CD4-positive, alpha-beta T cell treated with Interleukin-10 for 1 hour (primary cell): ENCODE measurements at regions not wholly inside any gene's neighbourhood (a gene's known extent, or its start where the extent isn't known, plus 50 kb on each side); places are given as distances from the start of the nearest gene placed in this dataset.

Experiments used
- DNase-seq: peaks from one replicate; pipeline ENCODE4 v3.0.0-alpha.2; 2020

DNA sequence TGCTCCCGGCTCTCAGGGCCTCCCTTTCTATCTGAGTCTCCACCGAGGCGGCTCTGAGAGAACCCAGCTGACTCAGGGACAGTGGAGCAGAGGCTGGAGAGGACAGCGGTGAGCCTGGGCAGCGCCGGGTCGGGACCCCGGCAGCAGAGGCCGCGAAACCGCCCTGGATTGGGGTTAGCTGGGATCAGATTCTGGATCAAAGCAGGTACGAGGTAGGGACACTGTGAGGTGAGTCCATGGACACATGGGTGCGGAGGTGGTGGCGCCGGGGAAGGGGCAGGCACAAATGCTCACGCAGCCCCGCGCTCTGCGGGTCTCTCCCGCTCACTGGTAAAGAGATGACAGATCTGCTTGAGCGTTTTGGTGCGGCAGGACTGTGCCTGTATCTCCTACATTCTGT lies 146.4 kb upstream of the GGTLC1 start:
- DNase-seq, result no peak

DNA sequence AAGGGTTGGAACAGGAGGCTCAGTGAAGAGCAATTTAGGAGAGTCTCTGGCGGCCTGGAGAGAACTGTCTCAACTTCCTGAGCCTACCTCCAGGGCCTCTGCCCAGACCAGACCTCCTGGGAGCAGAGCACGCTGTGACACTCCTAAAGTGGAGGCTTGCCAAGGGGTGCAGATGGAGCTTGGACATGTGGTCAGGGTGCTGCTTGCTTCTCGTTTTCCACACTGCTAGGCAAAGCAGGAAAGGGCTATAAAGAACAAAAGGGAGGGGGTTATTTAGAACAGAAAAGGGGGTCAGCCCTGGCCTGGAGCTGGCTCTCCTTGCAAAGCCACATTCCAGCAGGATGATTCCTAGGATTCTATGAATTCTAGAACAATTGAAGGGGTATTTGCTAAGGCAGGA lies 145.7 kb upstream of the GGTLC1 start:
- DNase-seq, result no peak

DNA sequence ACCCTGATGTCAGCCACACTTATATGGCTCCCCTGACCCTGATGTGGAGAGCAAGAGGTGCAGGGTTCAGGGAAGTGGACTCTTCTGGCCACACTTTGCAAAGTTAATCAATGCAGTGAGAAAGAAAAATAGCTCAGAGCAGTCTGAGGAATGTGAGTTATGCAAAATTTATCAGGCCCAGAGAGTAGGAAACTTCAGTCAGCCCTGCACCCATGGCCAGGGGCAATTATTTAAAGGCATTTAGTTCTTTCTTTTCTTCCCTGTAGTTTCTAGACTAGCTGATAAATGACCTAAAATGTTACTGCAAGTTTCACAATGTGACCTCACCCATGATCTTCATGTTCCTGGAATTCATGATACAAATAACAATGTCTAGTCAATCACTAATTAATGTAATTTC lies 143.7 kb upstream of the GGTLC1 start:
- DNase-seq, result no peak

DNA sequence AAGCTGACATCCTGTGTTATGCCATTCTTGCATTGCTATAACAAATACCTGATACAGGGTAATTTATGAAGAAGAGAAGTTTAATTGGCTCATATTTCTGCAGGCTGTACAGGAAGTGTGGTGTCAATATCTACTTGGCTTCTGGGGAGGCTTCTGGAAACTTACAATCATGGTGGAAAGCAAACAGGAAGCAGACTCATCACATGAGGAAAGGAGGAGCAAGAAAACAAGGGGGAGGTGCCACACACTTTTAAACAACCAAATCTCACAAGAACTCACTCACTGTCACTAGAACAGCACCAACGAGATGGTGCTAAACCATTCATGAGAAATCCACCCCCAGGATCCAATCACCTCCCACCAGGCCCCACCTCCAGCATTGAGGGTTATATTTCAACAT lies 143.1 kb upstream of the GGTLC1 start:
- no peak for DNase-seq

DNA sequence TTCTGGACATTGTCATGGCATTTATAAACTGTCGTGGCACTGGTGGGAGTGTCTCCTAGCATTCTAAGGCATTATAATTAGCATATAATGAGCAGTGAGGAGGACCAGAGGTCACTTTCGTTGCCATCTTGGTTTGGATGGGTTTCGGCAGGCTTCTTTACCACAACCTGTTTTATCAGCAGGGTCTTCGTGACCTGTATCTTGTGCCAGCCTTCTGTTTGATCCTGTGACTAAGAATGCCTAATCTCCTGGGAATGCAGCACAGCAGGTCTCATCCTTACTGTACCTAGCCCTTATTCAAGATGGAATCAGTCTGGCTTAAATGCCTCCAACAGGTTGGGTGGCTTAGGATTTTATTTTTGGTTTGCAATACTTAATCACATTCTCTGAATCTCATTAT lies 142.7 kb upstream of the GGTLC1 start:
- no peak for DNase-seq

DNA sequence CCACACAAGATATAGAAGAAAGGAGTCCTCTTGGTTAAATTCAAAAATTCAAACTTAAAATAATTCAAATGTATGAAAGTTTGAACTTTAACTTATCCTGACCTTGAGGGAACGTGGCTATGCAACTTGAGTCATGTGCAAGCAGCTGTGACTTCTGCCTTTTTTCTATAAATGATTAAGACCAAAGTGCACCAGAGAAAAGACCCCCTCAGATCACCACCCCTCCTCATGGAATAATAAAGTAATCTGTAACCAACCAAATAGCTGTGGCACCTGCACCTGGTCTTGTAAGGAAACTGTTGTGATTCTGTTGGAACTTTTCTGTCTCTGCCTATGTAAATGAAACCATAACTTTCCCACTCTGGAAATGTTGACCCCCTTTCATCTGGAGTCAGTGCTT lies 141.1 kb upstream of the GGTLC1 start:
- DNase-seq, result no peak

DNA sequence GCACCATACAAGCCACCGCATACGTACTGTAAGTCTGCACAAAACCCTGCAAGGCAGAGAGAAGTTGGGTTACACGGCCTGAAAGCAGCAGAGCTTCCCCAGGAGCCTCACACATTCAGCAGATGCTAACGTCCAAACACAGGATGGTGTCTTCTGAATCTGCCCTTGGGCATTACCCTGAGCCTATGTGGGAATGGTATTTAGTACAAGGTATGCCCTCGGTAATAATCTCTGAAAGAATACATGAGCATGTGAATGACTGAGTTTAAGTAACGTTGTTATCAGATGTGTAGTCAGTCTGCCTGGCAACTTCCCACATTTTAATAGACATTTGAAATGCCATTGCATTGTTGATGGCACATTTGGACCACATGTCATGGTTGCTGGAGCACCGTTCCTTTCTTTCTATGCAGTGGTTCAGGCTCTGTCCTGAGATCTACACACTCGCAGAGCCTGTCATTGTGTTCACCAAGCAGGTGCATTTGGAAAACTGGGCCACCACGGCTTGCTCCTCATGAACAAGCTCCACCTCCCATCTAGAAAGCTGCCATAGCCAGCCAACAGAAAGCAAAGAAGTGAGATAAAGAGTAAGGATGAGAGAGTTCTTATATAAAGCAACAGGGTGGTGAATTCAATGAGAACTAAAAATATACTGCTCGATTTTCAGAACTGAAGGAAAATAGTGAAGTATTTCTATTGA lies 136.5 kb upstream of the GGTLC1 start:
- no peak for DNase-seq

DNA sequence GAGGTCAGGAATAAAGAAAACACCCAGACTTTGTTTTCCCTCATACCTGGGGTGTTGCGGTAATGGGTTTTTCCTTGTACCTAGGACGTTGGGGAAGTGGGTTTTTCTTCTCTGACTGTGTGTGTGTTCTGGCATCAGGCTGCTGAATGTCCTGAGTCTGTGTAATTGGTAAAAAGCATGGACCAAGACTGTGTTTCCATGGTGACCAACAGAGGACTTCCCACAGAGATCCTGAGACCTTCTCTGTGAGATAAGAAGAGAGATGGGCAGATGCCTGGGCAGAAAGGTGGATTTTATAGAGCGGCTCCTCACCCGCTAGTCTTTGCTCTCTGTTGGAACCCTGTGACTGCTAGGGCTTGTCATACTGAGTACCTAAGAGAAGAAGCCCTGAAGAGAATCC lies 135.4 kb upstream of the GGTLC1 start:
- no peak for DNase-seq

DNA sequence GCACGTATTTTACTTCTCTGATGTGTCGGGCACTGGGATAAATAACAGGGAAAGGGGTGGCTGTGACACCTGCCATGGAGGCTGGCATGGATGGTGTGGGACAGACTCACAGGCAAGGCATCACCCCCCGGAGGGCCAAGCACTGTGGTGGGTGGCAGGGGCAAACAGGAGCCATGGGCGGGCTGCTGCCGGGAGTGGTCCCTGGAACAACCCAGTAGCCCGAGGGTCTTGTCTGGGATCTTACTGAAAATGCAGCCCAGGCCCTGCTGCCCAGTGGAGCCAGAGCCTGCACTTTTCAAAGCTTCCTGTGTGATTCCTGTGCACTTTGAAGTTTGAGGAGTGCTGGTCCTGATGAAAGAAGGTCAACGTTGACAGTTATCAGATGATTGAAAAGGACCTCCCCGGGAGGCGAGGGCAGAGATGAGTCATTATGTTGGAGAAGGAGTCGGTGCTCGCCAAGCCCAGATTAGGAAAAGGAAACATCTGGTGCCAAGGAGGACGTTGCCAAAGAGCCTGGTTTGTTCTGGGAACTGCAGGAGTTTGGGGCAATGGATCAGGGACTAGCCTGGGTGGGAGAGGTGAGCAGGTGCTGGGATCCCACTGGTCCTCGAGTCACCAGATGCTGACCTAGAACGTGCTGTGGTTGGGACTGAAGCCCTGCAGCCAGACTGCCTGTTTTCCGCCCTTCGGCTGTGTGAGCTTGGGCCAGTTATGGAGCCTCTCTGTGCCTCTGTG lies 130.0 kb upstream of the GGTLC1 start:
- no peak for DNase-seq

DNA sequence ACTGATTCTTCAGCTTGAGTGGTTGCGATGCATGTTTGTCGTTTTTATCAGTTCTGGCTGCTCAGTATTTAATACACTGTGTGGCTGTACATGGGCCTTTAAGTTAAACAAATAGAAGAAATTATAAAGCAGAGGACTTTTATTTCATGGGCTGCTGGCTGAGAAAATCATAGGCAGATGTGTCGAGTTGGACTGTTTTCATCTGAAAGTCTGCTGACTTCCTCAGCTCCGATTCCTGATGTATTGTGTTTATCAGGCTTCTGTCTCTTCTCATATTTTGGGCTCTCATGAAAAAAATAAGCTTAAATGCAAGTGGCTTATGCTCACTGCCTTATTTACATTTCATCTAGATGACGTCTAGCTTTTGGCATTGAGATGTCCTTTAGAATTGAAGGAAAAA lies 129.5 kb upstream of the GGTLC1 start:
- no peak for DNase-seq

DNA sequence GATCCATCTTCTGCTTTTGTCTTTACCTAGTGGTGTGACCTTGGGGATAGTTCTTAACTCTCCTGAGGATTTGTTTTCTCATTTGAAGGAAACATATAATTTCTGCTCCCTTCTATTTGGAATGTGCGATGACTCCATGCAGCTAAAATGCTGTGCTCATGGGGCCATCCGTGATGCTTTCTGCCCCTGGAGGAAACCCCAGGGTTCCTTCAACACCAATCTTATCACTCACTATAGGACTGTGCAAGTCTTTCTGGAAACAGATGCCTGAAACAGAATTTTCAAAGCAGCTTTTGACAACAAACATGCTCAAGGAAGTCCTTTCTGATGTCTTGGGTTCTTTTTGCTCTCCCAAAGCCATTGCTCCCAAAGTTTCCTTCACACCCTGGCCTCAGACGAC lies 128.8 kb upstream of the GGTLC1 start:
- no peak for DNase-seq

DNA sequence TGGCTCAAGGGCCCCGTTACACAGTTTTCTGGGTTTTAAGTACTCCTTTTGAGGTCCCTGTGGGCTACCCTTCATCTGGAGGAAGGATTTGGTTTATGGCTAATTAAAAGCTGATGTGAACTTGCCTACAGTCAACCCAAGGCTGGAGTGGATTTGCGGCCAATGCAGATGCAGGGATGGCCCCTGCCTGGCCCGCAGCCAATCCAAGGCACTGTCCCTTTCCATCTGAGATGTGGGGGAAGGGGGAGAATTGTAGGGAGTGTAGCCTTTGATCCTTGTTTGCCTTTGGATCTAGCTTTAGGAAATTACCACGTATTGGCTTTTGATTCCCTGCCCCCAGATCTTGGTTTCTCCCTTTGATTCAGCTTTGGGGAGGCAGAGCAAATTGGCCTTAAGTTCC lies 128.0 kb upstream of the GGTLC1 start:
- DNase-seq, result no peak

DNA sequence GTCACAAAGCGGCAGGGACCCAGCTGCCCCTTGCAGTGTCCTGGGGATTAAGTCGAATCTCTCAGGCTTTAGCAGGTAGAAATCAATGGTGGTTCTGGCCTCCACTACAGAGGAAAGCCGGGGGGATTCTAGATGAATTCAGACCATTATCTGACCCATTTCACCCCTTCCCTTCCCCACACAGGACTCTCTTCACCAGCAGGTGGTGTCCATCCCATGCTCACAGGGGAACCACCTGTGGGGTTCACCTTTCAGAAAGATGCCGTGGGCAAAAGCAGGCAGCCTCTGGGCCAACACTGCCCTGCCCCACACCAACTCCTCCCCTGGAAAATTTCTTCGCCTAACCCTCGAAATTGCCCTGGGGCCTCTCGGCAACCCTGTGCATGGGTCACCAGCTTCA lies 123.8 kb upstream of the GGTLC1 start:
- no peak for DNase-seq

DNA sequence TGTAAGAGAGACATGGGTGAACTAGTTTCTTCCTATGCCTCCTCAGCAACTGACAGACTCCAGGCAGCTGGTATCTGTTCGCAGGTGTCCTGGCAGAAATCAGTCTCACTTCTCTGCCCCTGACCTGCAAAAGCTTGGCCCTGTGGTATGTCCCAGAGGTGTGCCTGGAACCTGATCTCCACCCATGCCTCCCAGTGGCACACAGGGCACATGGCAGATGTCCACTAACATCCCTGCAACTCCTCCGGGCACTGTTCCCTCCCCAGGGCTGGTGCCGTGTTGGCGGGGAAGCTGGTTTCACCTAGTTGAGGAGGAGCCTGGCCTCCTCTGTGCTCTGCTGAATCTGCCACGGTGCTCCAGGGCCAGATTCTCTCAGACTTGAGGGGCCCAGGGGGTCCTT lies 123.3 kb upstream of the GGTLC1 start:
- no peak for DNase-seq

DNA sequence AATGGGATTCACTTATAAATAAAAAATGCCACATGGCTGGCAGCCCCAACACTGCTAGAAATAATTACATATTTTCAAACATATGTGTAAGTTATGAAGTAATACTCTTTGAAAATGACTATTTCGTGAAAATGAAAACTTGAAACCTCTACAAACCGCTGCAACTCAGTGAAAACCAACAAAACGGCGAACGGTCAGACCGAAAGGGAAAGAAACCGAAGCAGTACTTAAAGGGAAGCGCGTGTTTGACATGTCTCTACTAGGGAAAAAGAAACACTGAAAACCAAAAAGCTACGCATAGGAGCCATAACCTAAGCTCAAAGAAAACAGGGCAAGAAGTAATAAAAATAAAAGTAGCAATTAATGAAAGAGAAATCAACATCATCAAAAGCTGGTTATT lies 121.0 kb upstream of the GGTLC1 start:
- DNase-seq, result peak; percentile 24

DNA sequence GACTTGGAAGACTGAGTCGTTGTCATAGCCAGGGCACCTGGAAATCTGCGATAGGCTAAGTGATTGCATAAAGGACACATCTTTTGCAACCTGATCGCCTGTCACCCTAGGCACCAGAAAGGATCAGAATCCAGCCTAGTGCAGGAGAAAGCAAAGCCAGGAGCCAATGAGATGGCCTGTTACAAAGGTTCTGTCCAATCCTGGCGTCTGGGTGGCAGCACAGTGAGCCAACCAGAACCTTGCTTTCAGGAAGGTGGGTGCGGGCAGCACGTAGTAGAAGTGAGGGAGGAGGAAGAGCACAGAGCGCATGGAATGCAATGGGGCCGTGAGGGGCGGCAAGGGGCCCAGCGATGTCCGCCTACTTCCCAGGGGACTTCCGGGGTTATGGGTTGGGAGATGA lies 120.4 kb upstream of the GGTLC1 start:
- DNase-seq, result peak; percentile 74

DNA sequence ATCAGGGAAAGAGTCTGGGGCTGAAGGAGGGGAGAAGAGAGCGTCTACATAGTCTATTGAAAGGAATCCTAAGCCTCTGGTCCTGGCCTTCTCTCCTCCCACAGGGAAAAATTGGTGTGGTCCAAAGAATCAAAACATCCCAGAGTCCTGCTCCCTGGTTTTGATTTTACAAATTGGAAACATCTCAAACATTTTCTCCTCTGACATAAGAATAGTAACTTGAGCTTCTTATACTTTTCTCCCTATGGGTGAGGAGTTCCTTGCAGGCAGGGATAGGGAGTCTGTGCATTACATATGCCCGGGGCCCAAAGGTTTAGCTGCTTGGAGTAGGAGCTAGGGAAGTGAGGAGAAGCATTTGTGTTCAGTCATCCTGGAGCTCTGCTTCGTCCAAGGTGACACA lies 120.0 kb upstream of the GGTLC1 start:
- no peak for DNase-seq

DNA sequence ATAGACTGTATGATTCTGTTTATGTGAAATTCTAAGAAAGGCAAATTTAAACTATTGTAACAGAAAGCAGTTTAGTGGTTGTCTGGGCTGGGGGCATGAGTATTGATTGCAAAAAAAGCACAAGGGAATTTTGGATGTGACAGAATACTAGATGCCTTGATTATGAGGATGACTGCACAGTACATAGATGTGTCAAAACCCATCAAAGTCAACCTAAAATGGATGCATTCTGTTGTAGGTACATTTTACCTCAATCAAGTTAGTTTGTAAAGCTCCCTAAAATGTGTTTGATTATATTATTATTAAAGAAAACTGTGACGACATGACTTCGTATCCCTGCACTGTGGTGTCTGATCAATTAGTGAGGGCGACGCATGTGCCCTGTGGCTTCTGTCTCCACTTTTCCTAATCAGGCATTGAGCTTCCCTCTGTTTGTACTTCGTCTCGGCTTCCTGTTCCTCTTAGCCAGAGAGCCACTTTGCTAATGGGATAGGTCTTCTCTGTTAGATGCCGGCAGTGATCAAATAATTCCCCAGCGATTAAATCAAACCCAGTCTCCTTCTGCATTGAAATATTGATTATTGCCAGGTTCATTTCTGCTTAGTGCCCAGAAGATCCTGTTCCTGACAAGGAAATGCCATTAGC lies 118.3 kb upstream of the GGTLC1 start:
- DNase-seq, result no peak

DNA sequence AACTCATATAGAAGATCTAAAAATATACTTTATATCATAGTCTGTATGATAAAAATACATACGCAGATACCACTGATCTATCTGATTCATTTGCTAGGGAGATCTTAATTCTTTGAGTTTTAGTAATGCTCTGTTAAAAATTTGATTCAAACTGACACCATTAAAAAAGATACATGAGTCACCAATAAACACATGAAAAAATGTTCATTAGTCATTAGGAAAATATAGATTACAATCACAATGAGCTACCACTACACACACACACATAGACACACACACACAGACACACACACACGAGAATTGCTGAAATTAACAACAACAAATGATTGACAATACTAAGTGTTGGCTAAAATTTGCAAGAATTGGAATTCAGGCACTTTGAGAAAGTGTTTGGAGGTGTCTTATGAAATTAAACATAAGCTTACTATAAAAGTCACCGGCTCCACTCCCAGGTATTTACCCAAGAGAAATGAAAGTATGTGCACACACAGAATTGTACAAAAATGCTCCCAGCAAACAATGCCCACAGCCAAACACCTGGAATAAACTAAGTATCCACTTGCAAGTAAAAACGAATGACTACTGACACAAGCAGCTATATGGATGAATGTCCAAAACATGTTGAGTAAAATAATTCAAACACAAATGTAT lies 117.7 kb upstream of the GGTLC1 start:
- no peak for DNase-seq

DNA sequence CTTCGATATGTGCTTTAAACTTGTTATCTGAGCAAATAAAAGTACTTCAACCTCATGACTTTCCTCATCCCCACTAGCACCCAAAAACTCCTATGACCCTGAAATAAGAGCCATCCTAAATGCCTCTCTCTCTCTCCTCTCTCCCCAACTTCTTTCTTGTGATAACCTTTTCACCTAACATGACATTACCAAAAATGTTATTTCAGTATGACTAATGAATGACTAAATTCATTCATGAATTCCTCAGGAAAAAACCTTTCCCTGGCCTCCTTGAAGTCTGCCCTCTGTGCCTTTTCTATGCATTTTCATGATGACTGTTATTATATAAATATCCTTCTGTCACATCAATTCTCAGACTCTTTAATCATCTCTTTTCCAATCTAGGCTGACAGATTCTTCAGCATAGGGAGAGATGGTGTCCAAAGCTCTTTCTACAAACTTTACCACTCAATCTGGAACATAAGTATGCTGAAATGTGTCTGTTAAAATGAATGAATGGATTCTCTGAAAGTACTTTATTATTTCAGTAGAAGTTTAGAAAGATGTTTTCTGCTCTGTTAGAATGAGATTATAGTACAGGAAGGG lies 114.3 kb upstream of the GGTLC1 start:
- no peak for DNase-seq

DNA sequence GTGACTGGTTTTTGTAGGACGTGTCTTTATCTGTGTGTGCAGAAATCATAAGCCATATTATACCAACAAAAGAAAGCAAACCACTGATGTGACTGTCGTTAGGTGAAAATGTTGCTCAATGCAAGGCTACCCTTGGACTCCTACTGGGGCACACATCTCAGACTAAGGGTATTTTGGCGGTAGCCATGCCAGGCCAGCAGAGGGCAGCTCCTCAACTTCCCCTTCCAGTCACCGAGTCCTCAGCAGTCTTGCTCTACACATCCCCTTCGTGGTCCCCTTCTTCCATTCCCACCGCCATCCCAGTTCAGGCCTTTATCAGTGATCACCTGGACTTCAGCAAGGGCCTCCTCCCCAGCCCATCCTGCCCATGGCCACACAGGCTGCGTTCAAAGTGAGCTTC lies 113.7 kb upstream of the GGTLC1 start:
- peak; percentile 28 for DNase-seq

DNA sequence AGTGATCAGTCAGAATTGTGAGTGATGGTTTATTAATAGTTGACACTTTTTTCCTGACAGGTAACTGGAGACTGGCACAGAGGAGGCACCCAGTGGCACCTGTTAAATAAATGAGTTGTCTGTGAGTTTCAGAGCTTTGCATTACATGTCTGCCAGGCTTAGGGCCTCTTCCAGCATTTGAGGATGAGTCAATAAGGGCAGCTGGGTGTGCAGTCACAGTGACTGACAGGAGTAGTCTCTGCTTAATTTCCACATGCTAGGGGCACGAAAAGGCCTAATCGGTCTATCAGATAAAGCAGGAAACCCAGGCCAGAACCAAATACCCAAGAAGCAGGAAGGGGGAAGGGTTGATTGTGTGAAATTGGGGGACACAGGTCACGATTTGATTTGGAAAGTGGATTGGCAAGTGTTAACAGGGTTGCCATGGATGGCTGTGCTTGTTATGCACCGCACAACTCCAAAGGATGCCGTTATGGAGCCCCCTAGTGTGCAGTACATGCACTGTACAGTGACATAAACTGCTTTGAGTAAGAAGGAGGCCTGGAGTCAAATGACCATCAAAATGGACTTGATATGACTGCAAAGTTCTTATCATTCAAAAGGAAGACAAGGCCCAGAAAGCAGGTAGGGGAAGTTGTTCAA lies 111.9 kb upstream of the GGTLC1 start:
- DNase-seq, result peak; percentile 74

DNA sequence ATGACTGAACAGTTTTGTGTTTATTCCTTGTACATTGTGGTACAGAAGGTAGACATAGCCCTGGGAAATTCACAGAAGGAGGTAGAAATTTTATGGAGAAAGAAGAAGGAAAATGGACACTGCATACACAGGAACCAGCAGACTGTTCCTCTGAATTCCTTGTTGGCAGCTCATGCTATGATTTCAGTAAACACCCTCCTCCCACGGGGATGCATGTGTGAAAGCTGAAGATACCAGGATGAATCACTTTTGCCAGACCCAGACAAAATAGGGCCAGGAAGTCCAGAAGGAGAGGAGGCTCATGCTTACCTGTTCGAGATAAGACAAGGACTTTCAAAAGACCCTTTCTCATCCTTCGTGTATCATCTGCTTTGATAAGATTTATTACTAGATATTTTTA lies 110.3 kb upstream of the GGTLC1 start:
- no peak for DNase-seq
